ENCODE measurements at regions not wholly inside any gene's neighbourhood (a gene's known extent, or its start where the extent isn't known, plus 50 kb on each side); places are given as distances from the start of the nearest gene placed in this dataset.
"Not testable (repeated sequence)": the region's sequence is repeated elsewhere in the genome, so short reads cannot be mapped to it uniquely, and the experiment has no call there.

DNA sequence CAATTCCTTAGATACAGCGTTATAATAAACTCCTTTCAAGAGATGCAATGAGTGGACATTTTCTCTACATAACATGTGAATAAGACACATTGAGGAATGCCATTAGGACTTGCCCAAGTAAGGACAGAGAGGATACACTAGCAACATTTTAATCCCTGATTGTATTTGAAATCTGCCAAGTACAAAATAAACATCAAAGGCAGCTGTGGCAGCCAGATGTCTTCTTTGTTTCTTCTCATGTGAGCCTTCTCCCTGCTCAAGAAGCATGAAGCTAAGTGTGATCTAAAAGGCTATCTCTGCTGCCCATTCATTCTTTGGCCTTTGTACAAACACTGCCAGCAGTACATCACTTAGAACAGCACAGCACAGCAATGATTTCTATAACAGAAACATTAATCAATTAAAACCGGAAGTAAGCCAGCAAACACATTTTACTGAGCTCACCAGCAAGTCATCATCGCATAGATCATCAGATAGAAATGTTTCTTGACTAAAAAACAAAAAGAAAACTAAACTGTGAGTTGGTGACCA, 364.0 kb downstream of the CNTN6 start:
- no peak for ATAC-seq
- Mint-ChIP-seq H3K9me3 (no peaks in the 10 kb centered on the region), H3K4me1 (no peaks in the 10 kb centered on the region), H3K27ac (no peak overlapping the region), H3K36me3 (no peaks in the 10 kb centered on the region), H3K27me3 (no peaks in the 10 kb centered on the region), H3K4me3 (no peak overlapping the region)

- ATAC-seq, result no peak
- H3K9me3 Mint-ChIP-seq, result no peaks in the 10 kb centered on the region
- no peak overlapping the region for H3K27ac Mint-ChIP-seq
- no peaks in the 10 kb centered on the region for H3K4me1 Mint-ChIP-seq
- no peak overlapping the region for H3K4me3 Mint-ChIP-seq
- H3K36me3 Mint-ChIP-seq, result no peaks in the 10 kb centered on the region
- no peaks in the 10 kb centered on the region for H3K27me3 Mint-ChIP-seq
Observed at GRCh38 chr3:1462371-1462770, 369.5 kb downstream of the CNTN6 start.

- H3K27ac Mint-ChIP-seq, result no peak overlapping the region
- no peaks in the 10 kb centered on the region for H3K9me3 Mint-ChIP-seq
- no peaks in the 10 kb centered on the region for H3K27me3 Mint-ChIP-seq
- ATAC-seq, result no peak
- no peaks in the 10 kb centered on the region for H3K4me1 Mint-ChIP-seq
- H3K36me3 Mint-ChIP-seq, result no peaks in the 10 kb centered on the region
- no peak overlapping the region for H3K4me3 Mint-ChIP-seq
Observed at GRCh38 chr3:1462856-1463450, 370.1 kb downstream of the CNTN6 start.

GRCh38 chr3:1465091-1465490, 372.3 kb downstream of the CNTN6 start:
- not testable (repeated sequence) for H3K27ac Mint-ChIP-seq, H3K4me3 Mint-ChIP-seq, H3K9me3 Mint-ChIP-seq, H3K4me1 Mint-ChIP-seq, ATAC-seq, H3K36me3 Mint-ChIP-seq, H3K27me3 Mint-ChIP-seq

GRCh38 chr3:1468145-1468544, 375.3 kb downstream of the CNTN6 start:
- Mint-ChIP-seq H3K9me3 (no peaks in the 10 kb centered on the region), H3K36me3 (no peaks in the 10 kb centered on the region), H3K27ac (no peak overlapping the region), H3K4me1 (no peaks in the 10 kb centered on the region), H3K27me3 (no peaks in the 10 kb centered on the region), H3K4me3 (no peak overlapping the region)
- no peak for ATAC-seq

DNA sequence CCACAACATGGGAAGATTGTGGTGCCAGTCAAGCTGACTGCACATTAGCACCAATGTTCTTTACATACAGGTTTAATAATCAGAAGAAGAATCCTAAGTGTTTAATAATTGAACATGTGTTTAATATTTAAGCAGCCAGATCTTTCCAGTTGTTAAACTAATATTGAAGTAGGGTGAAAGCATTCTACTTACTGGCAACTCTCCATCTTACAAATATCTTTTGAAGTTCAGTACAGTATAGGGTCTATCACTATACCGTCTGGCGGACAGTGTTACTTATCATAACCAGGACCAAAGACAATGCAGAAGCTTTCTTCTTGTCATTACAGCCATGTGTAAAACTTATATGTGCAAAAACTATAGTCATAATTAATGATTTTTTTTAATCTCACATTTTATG, 376.4 kb downstream of the CNTN6 start:
- Mint-ChIP-seq H3K4me3 (no peak overlapping the region), H3K36me3 (no peaks in the 10 kb centered on the region), H3K27ac (no peak overlapping the region), H3K4me1 (no peaks in the 10 kb centered on the region), H3K9me3 (no peaks in the 10 kb centered on the region), H3K27me3 (no peaks in the 10 kb centered on the region)
- ATAC-seq, result no peak

GRCh38 chr3:1469687-1470086, 376.9 kb downstream of the CNTN6 start:
- no peak for ATAC-seq
- H3K27me3 Mint-ChIP-seq, result no peaks in the 10 kb centered on the region
- no peak overlapping the region for H3K27ac Mint-ChIP-seq
- H3K36me3 Mint-ChIP-seq, result no peaks in the 10 kb centered on the region
- H3K4me1 Mint-ChIP-seq, result no peaks in the 10 kb centered on the region
- no peak overlapping the region for H3K4me3 Mint-ChIP-seq
- H3K9me3 Mint-ChIP-seq, result no peaks in the 10 kb centered on the region

- ATAC-seq, result no peak
- H3K4me3 Mint-ChIP-seq, result no peak overlapping the region
- H3K27me3 Mint-ChIP-seq, result no peaks in the 10 kb centered on the region
Observed at GRCh38 chr3:1477669-1478068, 384.8 kb downstream of the CNTN6 start.

DNA sequence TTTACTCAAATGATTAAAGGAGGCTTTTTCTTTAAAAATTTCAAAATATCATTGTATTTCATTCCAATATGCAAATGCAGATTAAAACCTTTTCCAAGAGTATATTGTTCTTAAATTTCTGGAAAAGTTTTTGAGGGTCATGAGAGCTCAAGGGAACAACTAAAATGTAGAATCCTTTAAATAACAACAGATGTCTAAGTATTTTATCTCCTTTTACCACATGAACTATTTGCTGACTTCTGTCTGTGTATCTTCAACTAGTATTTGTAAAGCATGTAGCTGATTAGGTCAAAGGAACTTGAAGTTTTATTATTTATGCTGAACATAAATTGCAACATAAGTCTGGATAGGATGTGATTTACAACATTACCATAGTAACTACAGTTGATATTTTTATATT, 402.6 kb downstream of the CNTN6 start:
- Mint-ChIP-seq H3K4me1 (no peaks in the 10 kb centered on the region), H3K36me3 (no peaks in the 10 kb centered on the region), H3K9me3 (no peaks in the 10 kb centered on the region), H3K27ac (no peak overlapping the region), H3K27me3 (peaks cover 5% of the 10 kb centered on the region), H3K4me3 (no peak overlapping the region)
- ATAC-seq, result no peak

More at GRCh38 chr3:1477669-1478068, 384.8 kb downstream of the CNTN6 start:
- H3K36me3 Mint-ChIP-seq, result no peaks in the 10 kb centered on the region
- H3K27ac Mint-ChIP-seq, result no peak overlapping the region
- no peaks in the 10 kb centered on the region for H3K4me1 Mint-ChIP-seq
- H3K9me3 Mint-ChIP-seq, result peaks cover 5% of the 10 kb centered on the region

DNA sequence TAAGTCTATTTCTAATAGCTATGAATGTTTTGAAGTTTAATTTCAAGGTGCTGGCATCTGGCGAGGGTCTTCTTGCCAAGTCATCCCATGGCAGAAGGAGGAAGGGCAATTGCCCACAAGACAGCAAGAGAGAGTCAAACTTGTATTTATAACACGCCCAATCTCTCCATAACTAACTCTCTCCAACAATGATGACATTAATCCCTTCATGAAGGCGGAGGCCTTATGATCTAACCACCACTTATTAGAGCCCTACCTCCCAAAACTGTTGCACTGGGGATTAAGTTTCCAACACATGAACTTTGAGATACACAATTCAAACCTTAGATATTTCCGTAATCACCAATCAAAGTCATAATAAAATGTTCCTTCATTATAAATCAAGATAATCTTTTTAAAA, 406.9 kb downstream of the CNTN6 start:
- H3K36me3 Mint-ChIP-seq, result no peaks in the 10 kb centered on the region
- H3K27me3 Mint-ChIP-seq, result peaks cover 10% of the 10 kb centered on the region
- H3K27ac Mint-ChIP-seq, result no peak overlapping the region
- ATAC-seq, result no peak
- no peaks in the 10 kb centered on the region for H3K9me3 Mint-ChIP-seq
- no peak overlapping the region for H3K4me3 Mint-ChIP-seq
- H3K4me1 Mint-ChIP-seq, result no peaks in the 10 kb centered on the region

DNA sequence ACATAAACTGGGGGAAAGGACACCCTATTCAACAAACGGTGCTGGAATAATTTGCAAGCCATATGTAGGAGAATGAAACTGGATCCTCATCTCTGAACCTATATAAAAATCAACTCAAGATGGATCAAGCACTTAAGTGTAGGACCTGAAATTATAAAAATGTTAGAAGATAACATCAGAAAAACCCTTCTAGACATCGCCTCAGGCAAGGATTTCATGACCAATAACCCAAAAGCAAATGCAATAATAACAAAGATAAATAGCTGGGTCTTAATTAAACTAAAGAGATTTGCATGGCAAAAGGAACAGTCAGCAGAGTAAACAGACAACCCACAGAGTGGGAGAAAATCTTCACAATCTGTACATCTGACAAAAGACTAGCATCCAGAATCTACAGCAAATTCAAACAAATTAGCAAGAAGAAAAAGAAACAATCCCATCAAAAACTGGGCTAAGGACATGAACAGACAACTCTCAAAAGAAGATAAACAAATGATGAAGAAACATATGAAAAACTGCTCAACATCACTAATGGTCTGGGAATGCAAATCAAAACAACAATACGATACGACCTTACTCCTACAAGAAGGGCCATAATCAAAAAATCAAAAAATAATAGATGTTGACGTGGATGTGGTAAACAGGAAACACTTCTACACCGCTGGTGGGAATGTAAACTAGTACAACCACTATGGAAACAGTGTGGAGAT, 408.7 kb downstream of the CNTN6 start:
- H3K4me3 Mint-ChIP-seq, result no peak overlapping the region
- ATAC-seq, result no peak
- no peaks in the 10 kb centered on the region for H3K4me1 Mint-ChIP-seq
- H3K27ac Mint-ChIP-seq, result no peak overlapping the region
- H3K27me3 Mint-ChIP-seq, result peaks cover 10% of the 10 kb centered on the region
- H3K36me3 Mint-ChIP-seq, result no peaks in the 10 kb centered on the region
- no peaks in the 10 kb centered on the region for H3K9me3 Mint-ChIP-seq

- no peaks in the 10 kb centered on the region for H3K27me3 Mint-ChIP-seq
- H3K4me1 Mint-ChIP-seq, result no peaks in the 10 kb centered on the region
- H3K27ac Mint-ChIP-seq, result no peak overlapping the region
- H3K4me3 Mint-ChIP-seq, result no peak overlapping the region
- H3K9me3 Mint-ChIP-seq, result no peaks in the 10 kb centered on the region
- H3K36me3 Mint-ChIP-seq, result no peaks in the 10 kb centered on the region
- ATAC-seq, result no peak
Observed at GRCh38 chr3:1506090-1506489, 413.3 kb downstream of the CNTN6 start.

DNA sequence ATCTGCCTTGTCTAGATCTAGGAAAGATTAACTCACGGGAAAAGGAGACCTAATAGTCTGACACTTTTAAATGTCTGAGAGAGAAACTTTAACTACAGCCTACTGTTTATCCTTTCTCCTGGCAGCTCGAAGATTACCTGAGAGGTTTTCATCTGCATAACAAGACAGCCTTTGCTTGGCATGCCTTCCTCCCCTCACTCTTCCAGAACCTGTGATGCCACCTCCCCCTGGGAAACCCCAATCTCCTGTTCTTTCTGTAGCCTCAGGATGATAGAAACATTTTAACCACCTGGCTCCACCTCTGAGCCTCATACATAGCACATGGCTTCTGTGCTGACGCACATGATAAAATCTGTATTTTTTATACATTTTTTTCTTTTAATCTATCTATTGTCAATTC, 420.8 kb downstream of the CNTN6 start:
- Mint-ChIP-seq H3K27ac (no peak overlapping the region), H3K4me3 (no peak overlapping the region), H3K4me1 (no peaks in the 10 kb centered on the region), H3K36me3 (no peaks in the 10 kb centered on the region), H3K27me3 (no peaks in the 10 kb centered on the region), H3K9me3 (no peaks in the 10 kb centered on the region)
- no peak for ATAC-seq

GRCh38 chr3:1515882-1516281, 423.1 kb downstream of the CNTN6 start:
- H3K9me3 Mint-ChIP-seq, result no peaks in the 10 kb centered on the region
- no peak for ATAC-seq

DNA sequence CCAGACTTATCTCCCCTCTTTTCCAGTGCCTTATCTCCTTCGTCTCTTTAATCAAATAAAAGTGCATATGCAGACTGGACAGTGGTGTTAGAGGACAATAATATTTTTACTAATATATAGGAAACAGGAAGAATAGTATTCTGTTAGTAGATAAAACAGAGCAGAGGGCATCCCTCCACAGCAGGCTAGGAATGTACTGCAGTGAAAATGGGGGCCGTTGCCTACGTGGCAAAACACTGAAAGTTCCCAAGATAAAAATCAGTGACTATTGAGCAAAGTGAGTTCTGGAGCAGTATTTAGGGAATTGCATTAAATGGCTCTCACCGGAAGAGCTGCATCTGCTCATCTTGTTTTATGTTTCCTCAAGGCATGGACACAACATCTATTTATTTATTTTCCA, 435.0 kb downstream of the CNTN6 start:
- no peak overlapping the region for H3K27ac Mint-ChIP-seq

More at GRCh38 chr3:1515882-1516281, 423.1 kb downstream of the CNTN6 start:
- Mint-ChIP-seq H3K4me1 (no peaks in the 10 kb centered on the region), H3K27ac (no peak overlapping the region), H3K36me3 (no peaks in the 10 kb centered on the region), H3K27me3 (no peaks in the 10 kb centered on the region), H3K4me3 (no peak overlapping the region)

DNA sequence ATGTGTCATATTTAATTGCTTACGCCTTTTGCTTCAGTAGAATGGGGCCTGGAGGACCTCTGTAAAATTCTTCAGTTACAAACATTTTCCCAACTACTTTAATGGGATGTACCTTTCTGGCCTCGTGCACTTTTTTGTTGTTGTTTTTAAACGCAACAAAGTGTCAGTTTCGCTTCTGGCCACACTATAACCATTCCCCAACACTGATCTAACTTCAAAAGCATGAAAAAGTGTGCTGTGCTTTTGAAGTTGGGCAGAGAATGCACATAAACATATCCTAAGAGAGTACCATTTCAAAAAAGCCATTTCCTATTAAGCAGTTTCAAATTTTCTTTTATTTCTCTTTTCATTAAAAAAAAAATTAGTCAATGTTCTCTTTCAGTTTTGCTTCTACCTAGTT, 435.8 kb downstream of the CNTN6 start:
- no peaks in the 10 kb centered on the region for H3K36me3 Mint-ChIP-seq
- H3K27ac Mint-ChIP-seq, result no peak overlapping the region
- H3K9me3 Mint-ChIP-seq, result no peaks in the 10 kb centered on the region

More for the DNA sequence above, 435.0 kb downstream of the CNTN6 start:
- H3K4me1 Mint-ChIP-seq, result no peaks in the 10 kb centered on the region
- H3K9me3 Mint-ChIP-seq, result no peaks in the 10 kb centered on the region
- H3K4me3 Mint-ChIP-seq, result no peak overlapping the region
- H3K36me3 Mint-ChIP-seq, result no peaks in the 10 kb centered on the region
- no peaks in the 10 kb centered on the region for H3K27me3 Mint-ChIP-seq
- no peak for ATAC-seq

More for the DNA sequence above, 435.8 kb downstream of the CNTN6 start:
- Mint-ChIP-seq H3K4me3 (no peak overlapping the region), H3K27me3 (no peaks in the 10 kb centered on the region), H3K4me1 (no peaks in the 10 kb centered on the region)
- ATAC-seq, result no peak

Measured in stimulated activated memory B cell treated with anti-CD40 and anti-IgM and Interleukin-4, amounts not matched to agents 10 μg/mL and 1 μg/mL and 100 μg/mL, for 72 hours (primary cell).